Body of pancreas (tissue), 4 donors: ENCODE measurements at regions not wholly inside any gene's neighbourhood (a gene's known extent, or its start where the extent isn't known, plus 50 kb on each side); places are given as distances from the start of the nearest gene placed in this dataset.

ENCODE experiments used
- CTCF ChIP-seq, 7 experiments: fragments of 450-650 bp in 4 of 7; fragments of 200-600 bp in 3 of 7; sonication (generic) in 3 of 7; IDR thresholded peaks; one replicate each; pipeline ENCODE4 v1.5.1; 2016 to 2019; ENCODE audit warnings: antibody characterized with exemption in 7 of 7
- POLR2A ChIP-seq, 3 donors: fragments of 450-650 bp; IDR thresholded peaks; one replicate each; pipeline ENCODE4 v1.6.1; 2016; ENCODE audit warnings: antibody characterized with exemption in 3 of 3, mild to moderate bottlenecking in 2 of 3

- TF ChIP-seq POLR2A (IDR thresholded peaks at IDR 0.05) (no peak), CTCF (IDR thresholded peaks at IDR 0.05) (no peak)
Measured at GRCh38 chr1:29549001-29549400, 312.7 kb downstream of the PTPRU start.
